Gastroesophageal sphincter (tissue), 4 donors: ENCODE measurements at regions not wholly inside any gene's neighbourhood (a gene's known extent, or its start where the extent isn't known, plus 50 kb on each side); places are given as distances from the start of the nearest gene placed in this dataset.

ENCODE experiments used
- ATAC-seq: fragments of 150-250 bp; one replicate; pipeline ENCODE4 v1.9.1; 2016; ENCODE audit warnings: mild to moderate bottlenecking, moderate library complexity
- H3K27ac ChIP-seq, 4 donors: fragments of 200-600 bp; sonication (generic) in 3 of 4; 1 replicate in 3 of 4; 2 replicates in 1 of 4; pipeline ENCODE4 v1.5.1; 2016 to 2019
- H3K27me3 ChIP-seq: fragments of 200-600 bp; sonication (generic); one replicate; pipeline ENCODE4 v1.5.1; 2019
- H3K36me3 ChIP-seq, 2 donors: fragments of 200-600 bp; sonication (generic); one replicate each; pipeline ENCODE4 v1.5.1; 2019; ENCODE audit warnings: control low read depth in 1 of 2
- H3K4me1 ChIP-seq, 3 donors: fragments of 200-600 bp; sonication (generic); 1 replicate in 2 of 3; 2 replicates in 1 of 3; pipeline ENCODE4 v1.5.1; 2016 to 2019; ENCODE audit warnings: control low read depth in 2 of 3
- H3K4me3 ChIP-seq, 2 donors: fragments of 200-600 bp; sonication (generic); one replicate each; pipeline ENCODE4 v1.5.1; 2019; ENCODE audit warnings: mild to moderate bottlenecking in 1 of 2, moderate library complexity in 1 of 2
- H3K9me3 ChIP-seq, 3 donors: fragments of 200-600 bp; sonication (generic); one replicate each; pipeline ENCODE4 v1.5.1; 2017 to 2019; ENCODE audit warnings: control low read depth in 2 of 3
- CTCF ChIP-seq, 4 experiments: fragments of 200-600 bp in 2 of 4; fragments of 450-650 bp in 2 of 4; sonication (generic) in 1 of 4; IDR thresholded peaks; one replicate each; pipeline ENCODE4 v1.5.1; 2017 to 2019; ENCODE audit warnings: antibody characterized with exemption in 4 of 4, mild to moderate bottlenecking in 2 of 4, moderate library complexity in 2 of 4
- EP300 ChIP-seq: sonication (generic); formaldehyde crosslinking; IDR thresholded peaks from one replicate; pipeline ENCODE4 v1.6.1; 2017; ENCODE audit warnings: antibody characterized with exemption, mild to moderate bottlenecking
- POLR2A ChIP-seq, 2 donors: fragments of 450-650 bp; IDR thresholded peaks; one replicate each; pipeline ENCODE4 v1.6.1; 2017; ENCODE audit warnings: antibody characterized with exemption in 2 of 2, mild to moderate bottlenecking in 2 of 2, moderate library complexity in 1 of 2
- POLR2AphosphoS5 ChIP-seq: sonication (generic); formaldehyde crosslinking; IDR thresholded peaks from one replicate; pipeline ENCODE4 v1.6.1; 2017; ENCODE audit warnings: antibody characterized with exemption
- WGBS, 2 donors: methylation state at CpG; one replicate each; pipeline ENCODE4 v1.1.5; 2018; ENCODE audit warnings: low coverage in 1 of 2; 5-methylcytosine and 5-hydroxymethylcytosine counted together

GRCh38 chr1:118821801-118822200 is 166.3 kb downstream of the TBX15 start:
- WGBS, 2 donors: 24 to 42% methylated on average over 2 of the region's 2 CpGs
- Histone ChIP-seq H3K9me3 (no peaks in the 10 kb centered on the region), H3K27ac (no peak overlapping the region), H3K4me3 (no peak overlapping the region), H3K36me3 (no peaks in the 10 kb centered on the region), H3K27me3 (no peaks in the 10 kb centered on the region), H3K4me1 (no peaks in the 10 kb centered on the region)
- no peak for TF ChIP-seq EP300
- no peak for TF ChIP-seq POLR2A (IDR thresholded peaks at IDR 0.05)
- TF ChIP-seq POLR2AphosphoS5: no peak
- TF ChIP-seq CTCF (IDR thresholded peaks at IDR 0.05): no peak
- ATAC-seq: no peak

- Histone ChIP-seq H3K9me3 (no peaks in the 10 kb centered on the region), H3K27ac (no peak overlapping the region), H3K4me3 (no peak overlapping the region), H3K27me3 (no peaks in the 10 kb centered on the region), H3K36me3 (no peaks in the 10 kb centered on the region), H3K4me1 (no peaks in the 10 kb centered on the region)
- WGBS, 2 donors: 83 to 100% methylated on average over 1 of the region's 1 CpG
- ATAC-seq: no peak
- no peak for TF ChIP-seq CTCF (IDR thresholded peaks at IDR 0.05)
- TF ChIP-seq EP300: no peak
- no peak for TF ChIP-seq POLR2AphosphoS5
- no peak for TF ChIP-seq POLR2A (IDR thresholded peaks at IDR 0.05)
Measured at GRCh38 chr1:118820864-118821263, 167.3 kb downstream of the TBX15 start.

- H3K4me1 ChIP-seq: no peaks in the 10 kb centered on the region
- no peak overlapping the region for H3K4me3 ChIP-seq
- no peaks in the 10 kb centered on the region for H3K27me3 ChIP-seq
- WGBS, 2 donors: 52 to 59% methylated on average over 2 of the region's 2 CpGs
- H3K27ac ChIP-seq: no peak overlapping the region
- H3K36me3 ChIP-seq: no peaks in the 10 kb centered on the region
- no peaks in the 10 kb centered on the region for H3K9me3 ChIP-seq
- TF ChIP-seq EP300 (no peak), POLR2A (IDR thresholded peaks at IDR 0.05) (no peak), CTCF (IDR thresholded peaks at IDR 0.05) (no peak), POLR2AphosphoS5 (no peak)
- no peak for ATAC-seq
Measured at GRCh38 chr1:118815909-118816308, 172.2 kb downstream of the TBX15 start.

GRCh38 chr1:118812555-118812954 is 175.6 kb downstream of the TBX15 start:
- TF ChIP-seq POLR2AphosphoS5 (no peak), EP300 (no peak), CTCF (IDR thresholded peaks at IDR 0.05) (no peak), POLR2A (IDR thresholded peaks at IDR 0.05) (no peak)
- Histone ChIP-seq H3K36me3 (no peaks in the 10 kb centered on the region), H3K4me1 (no peaks in the 10 kb centered on the region), H3K27me3 (no peaks in the 10 kb centered on the region), H3K27ac (no peak overlapping the region), H3K4me3 (no peak overlapping the region), H3K9me3 (no peaks in the 10 kb centered on the region)
- ATAC-seq: no peak
- WGBS, 2 donors: 74 to 77% methylated on average over 4 of the region's 4 CpGs

DNA sequence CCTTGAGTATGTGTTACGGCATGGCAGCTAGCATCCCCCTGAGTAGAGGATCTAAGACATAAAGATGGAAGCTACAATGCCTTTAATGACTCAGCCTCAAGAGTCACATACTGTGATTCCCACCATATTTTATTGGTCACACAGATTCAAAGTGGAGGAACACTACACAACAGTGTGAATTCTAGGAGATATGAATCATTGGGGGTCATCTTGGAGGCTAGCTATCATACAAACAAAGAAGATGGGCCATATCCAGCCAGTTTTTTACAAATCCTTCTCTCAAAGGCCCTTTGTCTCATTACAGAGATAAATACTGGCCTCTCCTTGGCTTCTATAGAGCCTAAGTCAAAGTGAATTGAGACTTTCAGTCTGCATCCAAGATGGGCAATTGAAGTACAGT is 177.0 kb downstream of the TBX15 start:
- H3K36me3 ChIP-seq: no peaks in the 10 kb centered on the region
- H3K27ac ChIP-seq: no peak overlapping the region
- TF ChIP-seq POLR2AphosphoS5 (no peak), CTCF (IDR thresholded peaks at IDR 0.05) (no peak), EP300 (no peak), POLR2A (IDR thresholded peaks at IDR 0.05) (no peak)
- no peaks in the 10 kb centered on the region for H3K27me3 ChIP-seq
- ATAC-seq: no peak
- WGBS, 2 donors: 100% methylated on average over 1 of the region's 1 CpG; no CpG with 5 or more reads in 1 of the 2 donors
- no peak overlapping the region for H3K4me3 ChIP-seq
- no peaks in the 10 kb centered on the region for H3K9me3 ChIP-seq
- H3K4me1 ChIP-seq: no peaks in the 10 kb centered on the region
